HepG2 (cell line): ENCODE measurements at regions not wholly inside any gene's neighbourhood (a gene's known extent, or its start where the extent isn't known, plus 50 kb on each side); places are given as distances from the start of the nearest gene placed in this dataset.

Source experiments
- BCL3 ChIP-seq: sonication (generic); formaldehyde crosslinking; IDR thresholded peaks from 2 replicates; pipeline ENCODE4 v1.5.1; 2020; ENCODE audit warnings: mild to moderate bottlenecking, missing genetic modification reagents, moderate library complexity
- DNMT1 ChIP-seq: sonication (generic); formaldehyde crosslinking; IDR thresholded peaks from 2 replicates; pipeline ENCODE4 v1.5.1; 2020; ENCODE audit warnings: mild to moderate bottlenecking, missing genetic modification reagents
- DRAP1 ChIP-seq: IDR thresholded peaks from 2 replicates; pipeline ENCODE4 v1.6.1; 2016; ENCODE audit warnings: missing genetic modification reagents, missing compliant biosample characterization
- EP300 ChIP-seq, 3 experiments: sonication (generic) in 1 of 3; formaldehyde crosslinking in 1 of 3; IDR thresholded peaks; 2 replicates each; pipeline versions ENCODE4 v1.5.1 to v1.6.1; 2011 to 2020; ENCODE audit warnings: low read depth in 2 of 3, low read length in 2 of 3, borderline replicate concordance in 1 of 3, improper control_type of control experiment in 1 of 3, mild to moderate bottlenecking in 1 of 3, missing genetic modification reagents in 1 of 3, moderate library complexity in 1 of 3
- ERF ChIP-seq: IDR thresholded peaks from 2 replicates; pipeline ENCODE4 v1.6.1; 2018; ENCODE audit warnings: missing biosample characterization, missing genetic modification reagents
- FOXA1 ChIP-seq, 2 experiments: fragments of 450-650 bp in 1 of 2; sonication (generic) in 1 of 2; formaldehyde crosslinking in 1 of 2; IDR thresholded peaks; 2 replicates each; pipeline versions ENCODE4 v1.4.0 to v1.6.1; 2016 to 2020; ENCODE audit warnings: missing genetic modification reagents in 1 of 2
- FOXP4 ChIP-seq: sonication (generic); formaldehyde crosslinking; IDR thresholded peaks from 2 replicates; pipeline ENCODE4 v1.4.0; 2020; ENCODE audit warnings: missing genetic modification reagents
- HNF1A ChIP-seq, 2 experiments: sonication (generic) in 1 of 2; formaldehyde crosslinking in 1 of 2; IDR thresholded peaks; 2 replicates each; pipeline versions ENCODE4 v1.4.0 to v1.6.1; 2016 to 2020; ENCODE audit warnings: borderline replicate concordance in 1 of 2, low read depth in 1 of 2, mild to moderate bottlenecking in 1 of 2, missing genetic modification reagents in 1 of 2
- NR2F6 ChIP-seq, 2 experiments: IDR thresholded peaks; 2 replicates each; pipeline ENCODE4 v1.6.1; 2016; ENCODE audit warnings: antibody characterized with exemption in 1 of 2, mild to moderate bottlenecking in 1 of 2
- SNAPC2 ChIP-seq: sonication (generic); formaldehyde crosslinking; IDR thresholded peaks from 2 replicates; pipeline ENCODE4 v1.8.1; 2022; ENCODE audit warnings: mild to moderate bottlenecking, missing genetic modification reagents
- TEAD3 ChIP-seq: optimal IDR thresholded peaks from 2 replicates; pipeline ENCODE3; 2016; ENCODE audit warnings: borderline replicate concordance
- TFDP1 ChIP-seq: IDR thresholded peaks from 2 replicates; pipeline ENCODE4 v1.6.1; 2016; ENCODE audit warnings: missing compliant biosample characterization, missing genetic modification reagents, borderline replicate concordance
- ZGPAT ChIP-seq: IDR thresholded peaks from 2 replicates; pipeline ENCODE4 v1.6.1; 2016; ENCODE audit warnings: mild to moderate bottlenecking
- ZNF503 ChIP-seq: sonication (generic); formaldehyde crosslinking; IDR thresholded peaks from 2 replicates; pipeline ENCODE4 v1.4.0; 2020; ENCODE audit warnings: missing genetic modification reagents

- peak; percentile 49; the same call in 1 of the 2 replicates for TF ChIP-seq HNF1A (IDR thresholded peaks at IDR 0.05; ENCODE audit: low read depth)
- TF ChIP-seq HNF1A (CRISPR knock-in tag; IDR thresholded peaks at IDR 0.05; ENCODE audit: borderline replicate concordance): 0 out of 2 replicates have a peak, but pooled peaks have one; percentile 47
- peak; percentile 54; the same call in 1 of the 2 replicates for TF ChIP-seq ZNF503
- TF ChIP-seq FOXP4 (CRISPR knock-in tag): peak; percentile 91
- TF ChIP-seq DRAP1 (CRISPR knock-in tag): 0 out of 2 replicates have a peak, but pooled peaks have one; percentile 37
- peak; percentile 81; the same call in 1 of the 2 replicates for TF ChIP-seq SNAPC2
- 0 out of 4 replicates have a peak, but pooled peaks of 1 of the 2 experiments have one; percentile 38 for TF ChIP-seq EP300 (IDR thresholded peaks at IDR 0.05; ENCODE audit: low read depth in 2 of 2, low read length in 2 of 2)
- peak; percentile 42; the same call in 1 of the 2 replicates for TF ChIP-seq EP300 (CRISPR knock-in tag; IDR thresholded peaks at IDR 0.05; ENCODE audit: borderline replicate concordance)
- 0 out of 2 replicates have a peak, but pooled peaks have one; percentile 70 for TF ChIP-seq DNMT1 (CRISPR knock-in tag)
- TF ChIP-seq TEAD3 (CRISPR knock-in tag): peak; percentile 54
- no peak for TF ChIP-seq FOXA1 (IDR thresholded peaks at IDR 0.05)
- TF ChIP-seq FOXA1 (CRISPR knock-in tag; IDR thresholded peaks at IDR 0.05): peak; percentile 56; the same call in 1 of the 2 replicates
- no peak for TF ChIP-seq ZGPAT (CRISPR knock-in tag)
- TF ChIP-seq NR2F6 (IDR thresholded peaks at IDR 0.05): peak; percentile 98
- peak; percentile 99 for TF ChIP-seq NR2F6 (CRISPR knock-in tag; IDR thresholded peaks at IDR 0.05)
- no peak for TF ChIP-seq BCL3 (CRISPR knock-in tag)
- peak; percentile 64; the same call in 1 of the 2 replicates for TF ChIP-seq TFDP1
- peak; percentile 77 for TF ChIP-seq ERF
Measured at GRCh38 chr2:101556033-101556459, 81.1 kb upstream of the RFX8 start (continued).
